ENCODE measurements at regions not wholly inside any gene's neighbourhood (a gene's known extent, or its start where the extent isn't known, plus 50 kb on each side); places are given as distances from the start of the nearest gene placed in this dataset.

DNA sequence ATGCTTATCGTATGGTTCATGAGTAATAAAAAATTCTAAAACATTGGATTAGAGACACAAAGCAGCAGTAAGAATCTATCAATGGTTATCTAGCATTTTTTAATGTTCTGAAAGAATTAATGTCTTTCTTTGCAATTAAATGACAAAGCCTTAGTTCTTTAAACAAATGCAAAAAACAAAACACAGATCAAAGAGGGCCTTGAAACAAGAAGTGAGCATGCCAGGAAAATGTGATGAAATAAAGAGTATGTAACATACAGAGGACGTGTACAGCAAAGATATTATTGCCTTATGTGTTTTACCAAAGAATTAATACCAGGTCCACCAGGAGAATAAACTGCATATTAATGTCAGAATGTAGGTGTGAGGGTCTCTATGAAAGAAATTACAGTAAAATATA, 812.3 kb upstream of the GRAMD2B start:
- TF ChIP-seq, protein P1, sequence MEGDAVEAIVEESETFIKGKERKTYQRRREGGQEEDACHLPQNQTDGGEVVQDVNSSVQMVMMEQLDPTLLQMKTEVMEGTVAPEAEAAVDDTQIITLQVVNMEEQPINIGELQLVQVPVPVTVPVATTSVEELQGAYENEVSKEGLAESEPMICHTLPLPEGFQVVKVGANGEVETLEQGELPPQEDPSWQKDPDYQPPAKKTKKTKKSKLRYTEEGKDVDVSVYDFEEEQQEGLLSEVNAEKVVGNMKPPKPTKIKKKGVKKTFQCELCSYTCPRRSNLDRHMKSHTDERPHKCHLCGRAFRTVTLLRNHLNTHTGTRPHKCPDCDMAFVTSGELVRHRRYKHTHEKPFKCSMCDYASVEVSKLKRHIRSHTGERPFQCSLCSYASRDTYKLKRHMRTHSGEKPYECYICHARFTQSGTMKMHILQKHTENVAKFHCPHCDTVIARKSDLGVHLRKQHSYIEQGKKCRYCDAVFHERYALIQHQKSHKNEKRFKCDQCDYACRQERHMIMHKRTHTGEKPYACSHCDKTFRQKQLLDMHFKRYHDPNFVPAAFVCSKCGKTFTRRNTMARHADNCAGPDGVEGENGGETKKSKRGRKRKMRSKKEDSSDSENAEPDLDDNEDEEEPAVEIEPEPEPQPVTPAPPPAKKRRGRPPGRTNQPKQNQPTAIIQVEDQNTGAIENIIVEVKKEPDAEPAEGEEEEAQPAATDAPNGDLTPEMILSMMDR (IDR thresholded peaks at IDR 0.05): no peak
- TF ChIP-seq EP300 (IDR thresholded peaks at IDR 0.05; ENCODE audit: low read depth): no peak
